ENCODE measurements at regions not wholly inside any gene's neighbourhood (a gene's known extent, or its start where the extent isn't known, plus 50 kb on each side); places are given as distances from the start of the nearest gene placed in this dataset.

DNA sequence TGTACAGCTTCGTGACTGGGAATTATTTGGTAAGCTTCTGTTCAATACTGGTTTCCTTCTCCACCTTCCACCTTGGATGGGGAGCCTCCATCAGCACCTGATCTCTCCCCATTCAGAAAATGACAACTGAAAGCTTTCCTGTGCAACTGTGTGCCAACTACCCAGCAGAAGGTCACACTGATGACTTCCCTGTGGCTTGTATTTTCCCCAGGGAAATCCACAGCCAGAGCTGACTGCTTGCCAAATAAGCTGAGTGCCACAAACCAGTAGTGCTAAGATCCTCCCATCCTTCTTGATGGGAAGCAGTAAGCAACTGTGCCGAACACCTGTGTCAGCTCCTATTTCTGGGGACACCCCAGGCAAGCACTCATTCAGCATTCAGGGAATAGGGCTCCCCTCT is 257.2 kb upstream of the SOX5 start:
- TF ChIP-seq CTCF (IDR thresholded peaks at IDR 0.05) (no peak), POLR2A (IDR thresholded peaks at IDR 0.05) (no peak)
